HG02981 (cell line): ENCODE measurements at regions not wholly inside any gene's neighbourhood (a gene's known extent, or its start where the extent isn't known, plus 50 kb on each side); places are given as distances from the start of the nearest gene placed in this dataset.

Experiments
- ATAC-seq: cut with Tn5 transposase; IDR thresholded peaks from one replicate; pipeline ENCODE4 v1.9.1; 2021; ENCODE audit warnings: mild to moderate bottlenecking, moderate library complexity; ENCODE audit not compliant: unreplicated experiment

GRCh38 chr3:102078854-102079808 lies 229.8 kb downstream of the NFKBIZ start:
- no peak for ATAC-seq

GRCh38 chr3:102079809-102080197 lies 230.5 kb downstream of the NFKBIZ start:
- ATAC-seq, result no peak

GRCh38 chr3:102081572-102082289 lies 232.4 kb downstream of the NFKBIZ start:
- ATAC-seq, result no peak

- ATAC-seq, result no peak
Measured at GRCh38 chr3:102083473-102083872, 234.2 kb downstream of the NFKBIZ start.

GRCh38 chr3:102084006-102084405 lies 234.7 kb downstream of the NFKBIZ start:
- no peak for ATAC-seq

GRCh38 chr3:102084704-102085103 lies 235.4 kb downstream of the NFKBIZ start:
- no peak for ATAC-seq

GRCh38 chr3:102085431-102086176 lies 236.3 kb downstream of the NFKBIZ start:
- ATAC-seq, result no peak

- no peak for ATAC-seq
Measured at GRCh38 chr3:102087236-102087635, 237.9 kb downstream of the NFKBIZ start.

- ATAC-seq, result no peak
Measured at GRCh38 chr3:102089239-102089638, 239.9 kb downstream of the NFKBIZ start.

GRCh38 chr3:102089904-102090720 lies 240.8 kb downstream of the NFKBIZ start:
- ATAC-seq, result no peak

- ATAC-seq, result no peak
Measured at GRCh38 chr3:102090721-102091045, 241.4 kb downstream of the NFKBIZ start.

- ATAC-seq, result no peak
Measured at GRCh38 chr3:102091358-102091757, 242.0 kb downstream of the NFKBIZ start.

GRCh38 chr3:102092617-102093466 lies 243.5 kb downstream of the NFKBIZ start:
- no peak for ATAC-seq

GRCh38 chr3:102094506-102094905 lies 245.2 kb downstream of the NFKBIZ start:
- no peak for ATAC-seq

- ATAC-seq, result no peak
Measured at GRCh38 chr3:102095383-102095782, 246.1 kb downstream of the NFKBIZ start.

- ATAC-seq, result no peak
Measured at GRCh38 chr3:102096066-102096465, 246.8 kb downstream of the NFKBIZ start.

- ATAC-seq, result no peak
Measured at GRCh38 chr3:102098130-102098885, 249.0 kb downstream of the NFKBIZ start.

- ATAC-seq, result no peak
Measured at GRCh38 chr3:102099913-102100312, 250.6 kb downstream of the NFKBIZ start.

GRCh38 chr3:102102394-102102793 lies 253.1 kb downstream of the NFKBIZ start:
- no peak for ATAC-seq
